BJ (cell line): ENCODE measurements at regions not wholly inside any gene's neighbourhood (a gene's known extent, or its start where the extent isn't known, plus 50 kb on each side); places are given as distances from the start of the nearest gene placed in this dataset.

Source experiments
- CTCF ChIA-PET: fragments of 350-600 bp; formaldehyde crosslinking; extraction: SDS; loops from one replicate; lab custom pipeline; 2021; ENCODE audit warnings: antibody characterized with exemption, inconsistent platforms; lab: Yijun Ruan, JAX
- POLR2A ChIA-PET: fragments of 300-600 bp; sonication (Branson Sonifier 250); formaldehyde crosslinking; extraction: SDS; loops from one replicate; lab custom pipeline; 2021; ENCODE audit warnings: antibody characterized with exemption; lab: Charles Lee
- DNase-seq: peaks from one replicate; pipeline ENCODE4 v3.0.0-alpha.2; 2011; ENCODE audit warnings: low read depth
- H3K27me3 ChIP-seq: 2 replicates; pipeline ENCODE4 v1.6.0; 2011; ENCODE audit warnings: low read length; ENCODE audit not compliant: control insufficient read depth, insufficient read depth
- H3K36me3 ChIP-seq: 2 replicates; pipeline ENCODE4 v1.5.1; 2011; ENCODE audit warnings: low read length; ENCODE audit not compliant: control insufficient read depth, insufficient read depth
- H3K4me3 ChIP-seq: 2 replicates; pipeline ENCODE4 v1.5.1; 2011; ENCODE audit warnings: low read depth, mild to moderate bottlenecking, control low read depth, low read length
- CTCF ChIP-seq: IDR thresholded peaks from 2 replicates; pipeline ENCODE4 v1.5.1; 2011; ENCODE audit warnings: low read depth, mild to moderate bottlenecking, control low read depth, inconsistent platforms, low read length, moderate library complexity; ENCODE audit not compliant: insufficient read depth

GRCh38 chr12:97754306-97754705 is 291.7 kb downstream of the RMST start:
- Histone ChIP-seq H3K27me3 (no peaks in the 10 kb centered on the region), H3K4me3 (no peak overlapping the region), H3K36me3 (no peaks in the 10 kb centered on the region)
- DNase-seq, result no peak
- TF ChIP-seq CTCF, result no peak
- CTCF ChIA-PET, result no interaction called here
- POLR2A ChIA-PET, result no interaction called here

GRCh38 chr12:97756066-97756666 is 293.6 kb downstream of the RMST start:
- Histone ChIP-seq H3K4me3 (no peak overlapping the region), H3K27me3 (no peaks in the 10 kb centered on the region), H3K36me3 (no peaks in the 10 kb centered on the region)
- no peak for TF ChIP-seq CTCF
- no peak for DNase-seq
- POLR2A ChIA-PET, result no interaction called here
- CTCF ChIA-PET, result no interaction called here

DNA sequence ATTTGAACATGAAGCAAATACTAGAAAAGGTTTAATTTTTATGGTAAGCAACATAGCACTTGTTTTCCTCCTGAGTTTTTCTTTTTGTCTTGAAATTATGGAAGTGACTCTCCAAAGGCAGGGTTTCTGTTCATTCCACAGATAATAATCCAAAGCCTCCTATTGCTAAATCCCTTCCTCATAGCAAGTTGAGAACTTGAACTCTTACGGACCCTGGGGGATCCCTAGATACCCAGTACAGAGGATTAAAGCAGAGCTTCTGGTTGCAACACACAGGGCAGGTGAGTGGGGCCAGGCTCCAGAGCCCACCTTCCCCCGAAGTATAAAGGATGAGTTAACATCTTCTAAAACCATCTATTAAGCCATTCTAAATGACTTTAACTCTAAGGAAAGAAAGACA is 294.1 kb downstream of the RMST start:
- ChIA-PET CTCF (no interaction called here), POLR2A (no interaction called here)
- no peak for TF ChIP-seq CTCF

GRCh38 chr12:97757481-97758193 is 295.0 kb downstream of the RMST start:
- H3K36me3 ChIP-seq, result no peaks in the 10 kb centered on the region
- ChIA-PET CTCF (no interaction called here), POLR2A (no interaction called here)
- TF ChIP-seq CTCF, result no peak
- DNase-seq, result no peak
- no peaks in the 10 kb centered on the region for H3K27me3 ChIP-seq
- H3K4me3 ChIP-seq, result no peak overlapping the region

More for the DNA sequence above, 294.1 kb downstream of the RMST start:
- Histone ChIP-seq H3K36me3 (no peaks in the 10 kb centered on the region), H3K4me3 (no peak overlapping the region), H3K27me3 (no peaks in the 10 kb centered on the region)
- no peak for DNase-seq

DNA sequence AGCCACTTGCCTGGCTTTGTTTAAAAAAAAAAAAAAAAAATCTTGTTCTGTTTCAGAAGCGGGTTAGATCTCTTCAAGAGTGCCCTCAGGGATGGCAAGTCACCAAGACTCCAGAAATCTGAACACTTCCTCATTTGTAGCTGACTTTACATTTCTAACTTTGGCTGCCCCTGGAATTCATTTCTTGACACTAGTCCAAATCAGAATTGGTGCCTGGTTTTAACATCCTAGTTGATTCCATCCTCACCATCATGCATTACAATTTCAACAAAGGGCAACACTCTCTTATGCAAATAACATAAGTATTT is 295.5 kb downstream of the RMST start:
- POLR2A ChIA-PET, result no interaction called here
- Histone ChIP-seq H3K4me3 (no peak overlapping the region), H3K27me3 (no peaks in the 10 kb centered on the region), H3K36me3 (no peaks in the 10 kb centered on the region)
- DNase-seq, result no peak
- no peak for TF ChIP-seq CTCF
- CTCF ChIA-PET, result no interaction called here
